MCF 10A (cell line): ENCODE measurements at regions not wholly inside any gene's neighbourhood (a gene's known extent, or its start where the extent isn't known, plus 50 kb on each side); places are given as distances from the start of the nearest gene placed in this dataset.
"Not testable (repeated sequence)": the region's sequence is repeated elsewhere in the genome, so short reads cannot be mapped to it uniquely, and the experiment has no call there.

Source experiments
- BruUV-seq: library from RNA; stranded (reverse); fragments of 400-500 nt; replicated peaks from 2 replicates; lab custom pipeline; 2021; lab: Mats Ljungman, UMichigan
- CTCF ChIA-PET: fragments of 300-600 bp; sonication (Branson Sonifier 250); formaldehyde crosslinking; extraction: SDS; loops from one replicate; lab custom pipeline; 2021; ENCODE audit warnings: antibody characterized with exemption, inconsistent platforms; lab: Yijun Ruan, JAX
- POLR2A ChIA-PET: fragments of 300-600, 350-650 bp; sonication (Branson Sonifier 250); formaldehyde crosslinking; extraction: SDS; loops from one replicate; lab custom pipeline; 2020; ENCODE audit warnings: antibody characterized with exemption, inconsistent platforms; lab: Yijun Ruan, JAX
- DNase-seq: peaks from one replicate; pipeline ENCODE4 v3.0.0-alpha.2; 2018; ENCODE audit not compliant: unreplicated experiment
- H3K27ac Mint-ChIP-seq: one replicate; pipeline ENCODE4 v1.8.0; 2022; ENCODE audit warnings: mild to moderate bottlenecking, low read depth, mixed read lengths; ENCODE audit not compliant: unreplicated experiment
- H3K27me3 Mint-ChIP-seq: one replicate; pipeline ENCODE4 v1.8.0; 2022; ENCODE audit warnings: mixed read lengths; ENCODE audit not compliant: insufficient read depth, unreplicated experiment
- H3K36me3 Mint-ChIP-seq: one replicate; pipeline ENCODE4 v1.8.0; 2022; ENCODE audit warnings: mild to moderate bottlenecking, moderate library complexity, mixed read lengths; ENCODE audit not compliant: insufficient read depth, unreplicated experiment
- H3K4me1 Mint-ChIP-seq: one replicate; pipeline ENCODE4 v1.8.0; 2022; ENCODE audit warnings: mixed read lengths; ENCODE audit not compliant: insufficient read depth, unreplicated experiment
- H3K4me3 Mint-ChIP-seq: one replicate; pipeline ENCODE4 v1.8.0; 2022; ENCODE audit warnings: mild to moderate bottlenecking, moderate library complexity, mixed read lengths; ENCODE audit not compliant: unreplicated experiment
- H3K9me3 Mint-ChIP-seq: one replicate; pipeline ENCODE4 v1.8.0; 2022; ENCODE audit warnings: mixed read lengths; ENCODE audit not compliant: unreplicated experiment
- CTCF ChIP-seq: fragments of 200-600 bp; IDR thresholded peaks from one replicate; pipeline ENCODE4 v1.8.0; 2022; ENCODE audit warnings: antibody characterized with exemption, mild to moderate bottlenecking; ENCODE audit not compliant: unreplicated experiment
- intact Hi-C: fragments of 100-400 bp; cut with micrococcal nuclease; formaldehyde crosslinking; loops from 2 replicates; pipeline ENCODE4 v1.14.1; 2022

- peak; percentile 65 for DNase-seq
- CTCF ChIA-PET: no interaction called here
- Mint-ChIP-seq H3K36me3 (peaks cover 5% of the 10 kb centered on the region), H3K9me3 (no peaks in the 10 kb centered on the region), H3K4me3 (no peak overlapping the region), H3K4me1 (peaks cover 13% of the 10 kb centered on the region), H3K27ac (peak overlapping the region; percentile 62), H3K27me3 (no peaks in the 10 kb centered on the region)
- intact Hi-C loops: no loop called here
- POLR2A ChIA-PET: interaction anchor here (1.2 kb wide), 1 partner anchor 9 kb away, joined by 3 read pairs; no protein-coding TSS in a partner anchor
- TF ChIP-seq CTCF: no peak
- BruUV-seq: no TSS peak
Measured at GRCh38 chr5:23411994-23412393, 95.4 kb upstream of the PRDM9 start.

- ChIA-PET POLR2A (interaction anchor here (0.7 to 1.2 kb wide), 2 partner anchors 8 to 373 kb away, joined by 3 read pairs; no protein-coding TSS in a partner anchor), CTCF (interaction anchor here (1.0 kb wide), 1 partner anchor 122 kb away, joined by 3 read pairs; no protein-coding TSS in a partner anchor)
- no TSS peak for BruUV-seq
- no peak for DNase-seq
- peaks cover 5% of the 10 kb centered on the region for H3K36me3 Mint-ChIP-seq
- peak overlapping the region; percentile 62 for H3K27ac Mint-ChIP-seq
- no peaks in the 10 kb centered on the region for H3K27me3 Mint-ChIP-seq
- intact Hi-C loops: no loop called here
- no peak for TF ChIP-seq CTCF
- H3K4me3 Mint-ChIP-seq: no peak overlapping the region
- H3K4me1 Mint-ChIP-seq: peaks cover 13% of the 10 kb centered on the region
- H3K9me3 Mint-ChIP-seq: no peaks in the 10 kb centered on the region
Measured at GRCh38 chr5:23411200-23411599, 96.2 kb upstream of the PRDM9 start.

DNA sequence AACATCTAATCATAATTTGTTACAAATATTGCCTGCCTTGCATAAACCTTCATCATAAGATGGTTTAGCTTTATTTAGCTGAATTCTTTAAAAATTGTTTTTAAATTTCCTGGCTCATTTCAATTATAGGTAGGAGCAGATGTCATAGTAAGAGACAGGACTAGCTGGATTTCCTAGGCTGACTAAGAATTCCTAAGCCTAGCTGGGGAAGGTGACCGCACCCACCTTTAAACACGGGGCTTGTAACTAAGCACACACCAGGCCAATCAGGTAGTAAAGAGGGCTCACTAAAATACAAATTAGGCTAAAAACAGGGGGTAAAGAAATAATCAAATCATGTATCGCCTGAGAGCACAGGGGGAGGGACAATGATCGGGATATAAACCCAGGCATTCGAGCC lies 96.6 kb upstream of the PRDM9 start:
- peaks cover 13% of the 10 kb centered on the region for H3K4me1 Mint-ChIP-seq
- intact Hi-C loops, H3K4me3 Mint-ChIP-seq, BruUV-seq, H3K9me3 Mint-ChIP-seq, H3K27me3 Mint-ChIP-seq, DNase-seq, H3K36me3 Mint-ChIP-seq, H3K27ac Mint-ChIP-seq: not testable (repeated sequence)
- POLR2A ChIA-PET: interaction anchor here (0.7 to 1.2 kb wide), 2 partner anchors 8 to 372 kb away, joined by 3 read pairs; no protein-coding TSS in a partner anchor
- CTCF ChIA-PET: interaction anchor here (0.6 to 1.0 kb wide), 2 partner anchors 122 to 402 kb away, joined by 3 read pairs; no protein-coding TSS in a partner anchor

GRCh38 chr5:23405316-23406068 lies 101.9 kb upstream of the PRDM9 start:
- Mint-ChIP-seq H3K36me3 (peaks cover 5% of the 10 kb centered on the region), H3K9me3 (no peaks in the 10 kb centered on the region), H3K27me3 (no peaks in the 10 kb centered on the region), H3K4me3 (no peak overlapping the region), H3K4me1 (peaks cover 13% of the 10 kb centered on the region), H3K27ac (no peak overlapping the region)
- intact Hi-C loops: no loop called here
- TF ChIP-seq CTCF: no peak
- CTCF ChIA-PET: no interaction called here
- peak; percentile 79 for DNase-seq
- no TSS peak for BruUV-seq
- POLR2A ChIA-PET: interaction anchor here (0.6 kb wide), 1 partner anchor 267 kb away, joined by 3 read pairs; no protein-coding TSS in a partner anchor
